Spleen (tissue), 11 donors: ENCODE measurements at regions not wholly inside any gene's neighbourhood (a gene's known extent, or its start where the extent isn't known, plus 50 kb on each side); places are given as distances from the start of the nearest gene placed in this dataset.

Experiments used
- DNase-seq: peaks from one replicate; pipeline ENCODE4 v3.0.0-alpha.2; 2020
- H3K27ac ChIP-seq, 8 donors: fragments of 200-600 bp; sonication (generic) in 7 of 8; 1 replicate in 4 of 8; 2 replicates in 4 of 8; pipeline versions ENCODE4 v1.5.0 to v1.8.0; 2016 to 2021; ENCODE audit warnings: inconsistent platforms in 4 of 8, mild to moderate bottlenecking in 4 of 8, moderate library complexity in 1 of 8
- H3K27me3 ChIP-seq, 7 donors: fragments of 200-600 bp; sonication (generic) in 6 of 7; replicated peaks in 1 of 7; 1 replicate in 4 of 7; 2 replicates in 3 of 7; pipeline versions ENCODE4 v1.5.0 to v1.8.0; 2016 to 2021; ENCODE audit warnings: inconsistent platforms in 3 of 7, mild to moderate bottlenecking in 1 of 7
- H3K36me3 ChIP-seq, 6 donors: fragments of 200-600 bp; sonication (generic) in 5 of 6; 1 replicate in 4 of 6; 2 replicates in 2 of 6; pipeline versions ENCODE4 v1.5.0 to v1.8.0; 2016 to 2021; ENCODE audit warnings: inconsistent platforms in 2 of 6
- H3K4me1 ChIP-seq, 6 donors: fragments of 200-600 bp; sonication (generic) in 5 of 6; 1 replicate in 3 of 6; 2 replicates in 3 of 6; pipeline versions ENCODE4 v1.5.0 to v1.8.0; 2016 to 2021; ENCODE audit warnings: inconsistent platforms in 3 of 6
- H3K4me3 ChIP-seq, 8 donors: fragments of 200-600 bp; sonication (generic) in 7 of 8; 1 replicate in 4 of 8; 2 replicates in 4 of 8; pipeline versions ENCODE4 v1.5.0 to v1.8.0; 2016 to 2021; ENCODE audit warnings: inconsistent platforms in 4 of 8, mild to moderate bottlenecking in 4 of 8, moderate library complexity in 2 of 8
- H3K9me3 ChIP-seq, 8 donors: fragments of 200-600 bp; sonication (generic) in 7 of 8; 1 replicate in 4 of 8; 2 replicates in 4 of 8; pipeline versions ENCODE4 v1.5.0 to v1.8.0; 2016 to 2021; ENCODE audit warnings: inconsistent platforms in 4 of 8
- CTCF ChIP-seq, 11 experiments: fragments of 200-600 bp in 7 of 11; fragments of 450-650 bp in 4 of 11; sonication (generic) in 4 of 11; IDR thresholded peaks in 8 of 11; conservative IDR thresholded peaks in 3 of 11; 1 replicate in 7 of 11; 2 replicates in 4 of 11; pipeline versions ENCODE4 v1.4.0 to v1.8.0; 2016 to 2021; ENCODE audit warnings: antibody characterized with exemption in 11 of 11, inconsistent platforms in 4 of 11, mild to moderate bottlenecking in 1 of 11
- POLR2A ChIP-seq, 3 donors: fragments of 450-650 bp; IDR thresholded peaks; one replicate each; pipeline ENCODE4 v1.5.1; 2017; ENCODE audit warnings: antibody characterized with exemption in 3 of 3, mild to moderate bottlenecking in 1 of 3
- POLR2AphosphoS5 ChIP-seq, 3 donors: sonication (generic); formaldehyde crosslinking; IDR thresholded peaks; one replicate each; pipeline ENCODE4 v1.5.1; 2017; ENCODE audit warnings: antibody characterized with exemption in 3 of 3
- WGBS, 5 donors: extraction: QIAGEN DNeasy Blood & Tissue Kit in 3 of 5; methylation state at CpG; one replicate each; pipeline versions ENCODE4 v1.1.5 to v1.1.7; 2013 to 2018; 5-methylcytosine and 5-hydroxymethylcytosine counted together
- intact Hi-C: fragments of 100-400 bp; cut with DNase I; formaldehyde crosslinking; loops from one replicate; pipeline ENCODE4 v1.15.0; 2023; ENCODE audit warnings: low total_unique reads
- small RNA-seq, 4 donors: library from RNA; depleted of rRNA; stranded (forward); fragments of <200 nt; gene quantifications; one replicate each; pipeline ENCODE3, GENCODE V24; 2016
- donor health status: healthy with polysubstance abuse.
- donor health status: DM: no; HTN: no; CAD: no; lungs with moderate emphysema.
- donor health status: DM: no; HTN: no; CAD: no.
- donor health status: Bipolar disorder and iron deficiency.
- donor health status: healthy.
- donor health status: DM: no; HTN: no; CAD: no.
- donor health status: DM: yes; HTN: yes; CAD: no.

GRCh38 chr4:81287101-81287500, 72.1 kb upstream of the PRKG2 start:
- no peak overlapping the region for H3K4me3 ChIP-seq
- H3K4me1 ChIP-seq, result no peaks in the 10 kb centered on the region
- H3K27me3 ChIP-seq, result no peaks in the 10 kb centered on the region
- no peak for DNase-seq
- H3K36me3 ChIP-seq, result no peaks in the 10 kb centered on the region
- H3K27ac ChIP-seq, result no peak overlapping the region
- no peaks in the 10 kb centered on the region for H3K9me3 ChIP-seq
- no peak for TF ChIP-seq POLR2AphosphoS5 (IDR thresholded peaks at IDR 0.05)
- no peak for TF ChIP-seq POLR2A (IDR thresholded peaks at IDR 0.05)
- intact Hi-C loops, result no loop called here

- intact Hi-C loops, result no loop called here
- H3K9me3 ChIP-seq, result no peaks in the 10 kb centered on the region
- DNase-seq, result no peak
These were observed 67.1 kb upstream of the PRKG2 start for GRCh38 chr4:81282131-81282530.

GRCh38 chr4:81274460-81274859, 59.4 kb upstream of the PRKG2 start:
- intact Hi-C loops, result no loop called here
- no peak for TF ChIP-seq POLR2AphosphoS5 (IDR thresholded peaks at IDR 0.05)
- TF ChIP-seq POLR2A (IDR thresholded peaks at IDR 0.05), result no peak
- TF ChIP-seq CTCF (IDR thresholded peaks at IDR 0.05 in 8 of 11, conservative IDR thresholded peaks at IDR 0.05 in 3 of 11), result no peak
- H3K27ac ChIP-seq, result no peak overlapping the region
- DNase-seq, result no peak
- H3K27me3 ChIP-seq, result no peaks in the 10 kb centered on the region
- H3K36me3 ChIP-seq, result no peaks in the 10 kb centered on the region
- no peak overlapping the region for H3K4me3 ChIP-seq
- peaks cover 0 to 25% (median 24%) of the 10 kb centered on the region in 8 donors for H3K9me3 ChIP-seq
- WGBS, 5 donors, result 81 to 94% (median 93%) methylated on average over 1 of the region's 1 CpG
- no peaks in the 10 kb centered on the region for H3K4me1 ChIP-seq

More at GRCh38 chr4:81282131-81282530, 67.1 kb upstream of the PRKG2 start:
- Histone ChIP-seq H3K27ac (no peak overlapping the region), H3K4me1 (no peaks in the 10 kb centered on the region), H3K27me3 (no peaks in the 10 kb centered on the region), H3K36me3 (no peaks in the 10 kb centered on the region), H3K4me3 (no peak overlapping the region)
- 80 to 86% (median 83%) methylated on average over 3 of the region's 3 CpGs for WGBS, 5 donors
- TF ChIP-seq CTCF (IDR thresholded peaks at IDR 0.05 in 8 of 11, conservative IDR thresholded peaks at IDR 0.05 in 3 of 11), result no peak
- TF ChIP-seq POLR2A (IDR thresholded peaks at IDR 0.05), result no peak
- no peak for TF ChIP-seq POLR2AphosphoS5 (IDR thresholded peaks at IDR 0.05)

GRCh38 chr4:81272671-81273070, 57.6 kb upstream of the PRKG2 start:
- Histone ChIP-seq H3K36me3 (no peaks in the 10 kb centered on the region), H3K4me3 (no peak overlapping the region), H3K9me3 (peaks cover 0 to 36% (median 29%) of the 10 kb centered on the region in 8 donors), H3K27me3 (no peaks in the 10 kb centered on the region), H3K27ac (no peak overlapping the region), H3K4me1 (no peaks in the 10 kb centered on the region)
- TF ChIP-seq POLR2AphosphoS5 (IDR thresholded peaks at IDR 0.05), result no peak
- TF ChIP-seq POLR2A (IDR thresholded peaks at IDR 0.05), result no peak
- no peak for TF ChIP-seq CTCF (IDR thresholded peaks at IDR 0.05 in 8 of 11, conservative IDR thresholded peaks at IDR 0.05 in 3 of 11)
- DNase-seq, result no peak
- intact Hi-C loops, result no loop called here
- WGBS, 5 donors, result 84 to 97% (median 91%) methylated on average over 1 of the region's 1 CpG

Small RNAs in the stretch of these regions (small RNA-seq; reads per million reads assigned to genes)
- 0 to 0.42 (median 0.28) reads per million in 4 donors for gene RNU5A-2P
